GM21423 (cell line): ENCODE measurements at regions not wholly inside any gene's neighbourhood (a gene's known extent, or its start where the extent isn't known, plus 50 kb on each side); places are given as distances from the start of the nearest gene placed in this dataset.

Source experiments
- ATAC-seq: cut with Tn5 transposase; IDR thresholded peaks from one replicate; pipeline ENCODE4 v1.9.1; 2021; ENCODE audit warnings: mild to moderate bottlenecking, moderate library complexity; ENCODE audit not compliant: unreplicated experiment

DNA sequence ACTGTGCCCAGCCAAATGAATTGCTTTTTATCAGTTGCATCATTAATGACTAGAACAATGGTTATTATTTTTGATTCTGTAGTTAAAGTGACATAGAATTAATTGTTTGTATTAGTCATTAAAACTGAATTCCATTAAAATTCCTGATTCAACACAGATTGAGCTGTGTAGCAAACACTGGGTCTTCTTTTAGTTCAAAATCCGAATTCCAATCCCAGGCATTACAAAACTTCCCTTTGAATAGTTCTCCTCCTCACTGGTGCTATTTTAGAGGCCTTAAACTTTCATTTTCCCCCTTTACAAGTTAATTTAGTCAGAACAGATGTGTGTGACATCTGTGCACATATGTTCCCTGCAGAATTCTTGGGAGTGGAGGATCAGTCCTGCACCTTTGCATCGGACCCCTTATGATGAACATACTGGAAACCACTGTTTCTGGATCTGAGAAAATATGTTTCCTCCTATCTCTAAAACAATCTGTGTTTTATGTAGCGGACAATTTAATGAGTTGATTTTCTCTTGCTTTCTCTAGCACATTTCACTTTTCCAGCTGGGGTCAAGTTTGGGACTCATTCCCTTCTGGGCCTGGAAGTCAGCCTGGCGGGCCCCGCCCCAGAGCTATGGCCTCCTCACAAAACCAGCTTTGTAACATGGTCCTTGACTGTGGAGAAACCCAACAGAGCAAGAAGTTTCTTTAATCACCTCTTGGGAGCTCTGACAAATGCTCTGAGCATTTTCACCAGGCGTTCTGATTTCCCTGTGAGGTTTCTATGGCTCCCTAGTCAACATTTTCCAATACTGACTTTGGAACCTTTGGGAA, 87.9 kb upstream of the MAMDC2 start:
- ATAC-seq: no peak

DNA sequence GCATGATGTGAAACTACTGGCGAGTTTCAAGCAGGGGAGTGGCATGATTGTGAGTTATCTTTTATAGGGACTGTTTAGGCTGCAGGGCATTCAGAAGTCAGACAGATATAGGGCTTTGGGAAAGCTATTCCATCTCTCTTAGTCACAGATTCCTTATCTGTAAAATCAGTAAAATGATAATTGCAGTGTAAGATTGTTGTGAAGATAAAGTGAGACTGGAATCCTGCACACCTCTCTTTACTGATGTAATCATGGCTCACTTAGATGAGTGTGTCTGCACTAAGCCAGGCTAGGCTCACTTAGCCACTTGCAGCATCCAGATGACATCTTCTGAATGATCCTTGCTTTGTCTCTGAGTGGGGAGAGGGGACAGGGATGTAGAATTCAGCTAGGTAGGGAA, 81.8 kb upstream of the MAMDC2 start:
- ATAC-seq: no peak

DNA sequence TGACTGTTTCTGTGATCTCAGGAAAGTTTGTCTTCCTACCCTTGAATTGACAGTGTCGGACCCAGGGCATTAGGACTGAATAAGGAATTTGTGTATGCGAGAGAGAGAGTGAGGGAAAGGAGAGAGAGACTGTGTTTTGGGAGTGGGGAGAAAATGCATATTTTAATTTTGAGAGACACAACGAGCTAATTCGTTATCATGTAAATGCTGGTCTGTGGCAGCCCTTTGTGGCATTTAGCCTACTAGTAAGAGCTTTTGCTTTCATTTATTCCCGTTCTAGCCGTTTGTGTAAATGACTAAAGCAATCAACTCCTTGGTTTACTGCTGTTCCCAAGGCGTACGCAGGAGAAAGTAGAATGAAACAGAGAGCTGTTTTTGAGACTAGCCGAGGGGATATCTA, 79.8 kb upstream of the MAMDC2 start:
- no peak for ATAC-seq

GRCh38 chr9:69964446-69964845, 79.2 kb upstream of the MAMDC2 start:
- ATAC-seq: no peak

DNA sequence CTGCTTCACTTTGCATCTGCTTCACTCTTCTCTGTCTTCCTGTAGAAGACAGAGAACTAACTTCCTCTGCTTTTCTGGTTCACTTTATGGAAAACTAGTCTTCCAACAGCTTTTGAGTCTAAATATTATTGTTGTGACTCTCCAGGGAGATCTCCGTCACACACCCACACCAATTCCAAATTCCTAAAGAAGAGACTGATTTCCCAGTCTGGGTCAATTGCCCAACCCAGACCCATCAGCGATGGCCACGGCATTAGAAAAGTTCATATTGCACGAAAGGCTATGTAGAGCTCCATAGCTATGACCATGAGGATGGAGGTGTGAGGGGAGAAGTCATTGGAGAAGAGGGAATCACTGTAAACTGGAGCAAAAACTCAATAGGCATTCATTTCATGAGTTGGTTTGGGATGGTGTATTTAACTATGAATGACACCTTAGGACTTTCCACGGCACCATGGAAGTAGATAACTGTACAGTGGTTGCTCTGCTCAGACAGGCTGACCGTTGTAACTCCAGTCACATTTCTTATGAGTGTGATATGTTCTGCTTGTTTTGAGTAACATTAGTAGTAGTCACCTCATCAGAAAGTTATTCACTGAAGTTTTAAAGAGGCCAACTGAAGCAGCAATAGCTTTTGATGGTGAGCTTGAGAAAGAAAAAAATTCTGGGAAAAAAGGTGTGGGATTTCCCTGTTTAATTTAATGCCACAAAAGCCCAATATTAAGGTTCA, 78.1 kb upstream of the MAMDC2 start:
- no peak for ATAC-seq

GRCh38 chr9:69967344-69967743, 76.3 kb upstream of the MAMDC2 start:
- no peak for ATAC-seq

GRCh38 chr9:69970001-69970533, 73.6 kb upstream of the MAMDC2 start:
- ATAC-seq: no peak

- peak; percentile 63 for ATAC-seq
These were observed 71.8 kb upstream of the MAMDC2 start for GRCh38 chr9:69971643-69972449.

- no peak for ATAC-seq
These were observed 68.0 kb upstream of the MAMDC2 start for GRCh38 chr9:69975681-69976080.

DNA sequence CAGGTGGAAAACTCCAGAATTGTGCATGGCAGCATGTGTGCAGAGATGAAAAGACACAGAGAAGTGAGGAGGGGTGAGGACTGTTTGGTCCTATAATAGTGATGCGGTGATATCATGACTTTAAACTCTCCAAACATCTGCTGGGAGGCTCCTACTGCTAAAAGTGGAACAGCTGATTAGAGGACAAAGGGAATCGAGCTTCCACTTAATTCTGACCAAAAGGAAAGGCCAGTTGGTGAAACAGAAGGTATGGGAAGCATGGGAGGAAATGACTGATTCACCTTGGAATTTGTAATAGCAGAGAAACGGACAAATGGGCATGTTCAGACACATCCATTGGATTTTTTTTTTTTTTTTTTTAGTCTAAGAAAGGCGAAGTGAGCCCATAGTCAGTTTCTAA, 67.5 kb upstream of the MAMDC2 start:
- ATAC-seq: no peak

GRCh38 chr9:69980041-69980440, 63.6 kb upstream of the MAMDC2 start:
- no peak for ATAC-seq

DNA sequence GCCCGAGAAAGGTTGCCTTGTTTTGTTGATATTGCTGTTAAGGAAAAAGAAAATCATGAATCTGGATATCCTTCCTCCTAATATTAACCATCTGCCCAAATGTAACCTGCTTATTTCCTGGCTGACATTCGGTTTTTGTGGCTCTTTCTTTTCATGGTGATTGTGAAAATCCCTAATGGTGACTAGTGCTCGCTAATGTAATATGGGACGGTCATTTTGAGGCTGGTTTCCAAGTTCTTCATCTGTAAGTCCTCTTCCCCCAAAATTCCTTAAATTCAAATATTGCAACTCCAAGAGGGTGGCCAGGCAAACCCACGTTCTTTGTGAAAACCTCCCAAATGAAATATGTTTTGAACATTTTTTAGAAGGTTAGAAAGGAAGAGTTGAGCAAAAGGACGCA, 63.1 kb upstream of the MAMDC2 start:
- ATAC-seq: no peak

DNA sequence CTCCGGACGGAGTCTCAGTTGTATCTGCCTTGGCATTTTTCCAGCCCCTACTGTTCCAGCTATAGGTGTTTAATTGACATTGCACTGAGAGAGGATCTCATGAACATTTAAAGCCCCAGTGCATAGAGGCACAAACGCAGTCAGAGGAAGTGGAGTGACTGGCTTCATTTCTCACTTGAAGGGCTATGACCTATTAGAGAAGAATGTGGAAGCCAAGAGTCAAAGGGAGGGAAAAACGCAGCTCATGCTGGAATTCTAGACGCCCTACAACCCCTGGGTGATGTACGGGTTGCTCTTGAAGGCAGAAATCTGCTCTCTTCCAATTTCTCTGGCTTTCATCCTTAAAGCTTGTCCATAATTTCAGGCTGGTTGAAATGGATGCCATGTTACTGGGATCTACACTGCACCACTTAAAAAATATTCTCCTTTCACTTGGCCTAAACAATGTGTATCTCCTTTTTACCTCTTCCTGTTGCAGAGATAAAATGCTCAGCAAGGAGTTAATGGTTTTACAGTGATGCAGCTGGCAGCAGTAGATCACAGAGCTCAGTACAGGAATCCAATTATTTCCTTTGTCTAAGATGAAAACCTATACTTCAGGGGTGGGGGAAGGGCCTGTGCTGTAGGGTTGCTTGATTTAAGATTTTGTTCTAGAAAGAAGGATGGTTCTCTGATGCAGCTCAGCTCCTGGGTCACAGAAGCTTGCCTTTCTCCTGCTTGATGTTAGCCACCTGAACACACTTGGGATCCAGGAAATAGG, 61.8 kb upstream of the MAMDC2 start:
- no peak for ATAC-seq

DNA sequence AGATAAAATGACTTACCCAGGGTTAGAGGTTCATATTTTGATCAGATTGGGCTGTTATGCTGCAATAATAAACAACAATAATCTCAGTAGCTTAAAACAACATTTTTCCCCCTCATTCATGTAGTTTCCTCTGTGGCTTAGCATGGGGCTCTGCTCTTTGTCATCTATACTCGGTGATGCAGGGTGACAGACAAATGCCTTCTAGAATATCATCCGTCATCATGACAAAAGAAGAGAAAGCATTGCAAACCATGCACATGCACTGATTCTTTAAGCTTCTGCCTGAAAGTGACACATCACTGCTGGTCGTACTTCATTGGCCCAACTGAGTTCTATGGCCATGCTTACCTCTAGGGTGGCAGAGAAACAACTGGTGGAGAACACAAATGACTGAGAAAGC, 58.8 kb upstream of the MAMDC2 start:
- ATAC-seq: no peak

DNA sequence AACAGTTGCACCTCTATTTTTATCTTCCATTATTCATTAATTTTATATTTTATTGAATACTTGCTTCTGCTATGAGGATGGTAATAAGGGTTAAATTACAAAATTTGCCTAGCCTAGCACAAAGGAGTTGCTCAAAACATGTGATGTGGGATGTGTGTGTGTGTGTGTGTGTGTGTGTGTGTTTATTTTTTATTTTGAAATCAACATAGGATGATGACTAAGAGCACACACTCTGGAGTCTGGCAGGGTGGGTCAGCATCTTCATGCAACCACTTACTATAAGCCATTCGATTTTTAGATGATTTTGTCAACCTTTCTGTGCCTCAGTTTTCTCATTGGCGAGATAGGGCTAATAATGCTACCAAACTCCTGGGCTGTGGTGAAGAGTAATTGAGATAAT, 57.7 kb upstream of the MAMDC2 start:
- ATAC-seq: no peak

DNA sequence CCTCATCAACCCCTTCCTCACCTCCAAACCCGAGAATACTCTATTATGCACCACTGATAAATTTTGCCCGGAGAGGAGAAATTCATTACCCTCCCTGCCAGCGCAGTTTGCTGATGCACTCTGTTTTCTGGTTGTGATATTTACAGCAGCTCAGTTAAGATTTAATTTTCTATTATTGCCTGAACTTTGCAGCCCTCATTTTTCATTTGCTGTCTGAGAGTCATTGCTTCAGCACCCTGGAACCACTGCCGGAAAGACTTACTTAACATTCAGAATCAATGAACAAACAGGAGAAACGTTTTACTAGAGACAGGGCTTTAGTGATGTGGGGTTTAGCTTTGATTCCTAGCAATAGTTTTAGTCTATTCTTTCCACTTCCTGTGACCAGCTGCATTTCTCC, 56.7 kb upstream of the MAMDC2 start:
- no peak for ATAC-seq

GRCh38 chr9:69987457-69987856, 56.2 kb upstream of the MAMDC2 start:
- ATAC-seq: no peak

DNA sequence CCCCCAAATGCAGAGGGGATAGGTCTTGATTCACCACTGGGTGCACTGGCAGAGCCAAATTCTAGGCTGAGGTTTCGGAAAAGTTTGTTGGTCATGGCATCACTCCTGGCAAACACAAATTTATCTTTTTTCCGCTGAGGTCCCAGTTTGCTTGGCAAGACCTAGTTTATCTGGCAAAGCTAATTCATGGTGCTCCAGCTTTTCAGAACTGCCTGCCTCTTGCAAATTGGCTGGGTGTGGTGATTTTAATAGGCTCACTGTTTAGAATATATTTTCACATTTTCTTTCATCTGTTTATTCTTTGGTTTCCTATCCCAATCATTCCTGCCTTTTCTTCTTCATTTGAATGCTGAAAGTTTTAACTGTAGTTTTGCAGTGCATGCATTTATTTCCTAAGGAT, 50.5 kb upstream of the MAMDC2 start:
- no peak for ATAC-seq
